Activated effector memory CD4-positive, alpha-beta T cell treated with Interleukin-2 at 50 U/mL for 16 hours (primary cell): ENCODE measurements at regions not wholly inside any gene's neighbourhood (a gene's known extent, or its start where the extent isn't known, plus 50 kb on each side); places are given as distances from the start of the nearest gene placed in this dataset.
"Not testable (repeated sequence)": the region's sequence is repeated elsewhere in the genome, so short reads cannot be mapped to it uniquely, and the experiment has no call there.

Experiments used
- DNase-seq: peaks from one replicate; pipeline ENCODE4 v3.0.0-alpha.2; 2020

- DNase-seq = peak; percentile 38
Measured at GRCh38 chr1:221478050-221478949, 263.6 kb downstream of the DUSP10 start.

GRCh38 chr1:221487781-221488524, 253.9 kb downstream of the DUSP10 start:
- no peak for DNase-seq

- DNase-seq = no peak
Measured at GRCh38 chr1:221488550-221488949, 253.3 kb downstream of the DUSP10 start.

GRCh38 chr1:221494670-221495069, 247.2 kb downstream of the DUSP10 start:
- DNase-seq = no peak

- DNase-seq = no peak
Measured at GRCh38 chr1:221497046-221497445, 244.8 kb downstream of the DUSP10 start.

GRCh38 chr1:221503268-221503667, 238.6 kb downstream of the DUSP10 start:
- DNase-seq = no peak

GRCh38 chr1:221509575-221510355, 232.1 kb downstream of the DUSP10 start:
- no peak for DNase-seq

GRCh38 chr1:221510793-221511503, 230.9 kb downstream of the DUSP10 start:
- no peak for DNase-seq

GRCh38 chr1:221511797-221512196, 230.1 kb downstream of the DUSP10 start:
- DNase-seq = no peak

GRCh38 chr1:221514806-221515205, 227.1 kb downstream of the DUSP10 start:
- no peak for DNase-seq

- no peak for DNase-seq
Measured at GRCh38 chr1:221515496-221515895, 226.4 kb downstream of the DUSP10 start.

GRCh38 chr1:221517961-221518360, 223.9 kb downstream of the DUSP10 start:
- no peak for DNase-seq

- DNase-seq = no peak
Measured at GRCh38 chr1:221520250-221520649, 221.6 kb downstream of the DUSP10 start.

- DNase-seq = no peak
Measured at GRCh38 chr1:221521686-221522085, 220.2 kb downstream of the DUSP10 start.

- DNase-seq = no peak
Measured at GRCh38 chr1:221522529-221522940, 219.4 kb downstream of the DUSP10 start.

- no peak for DNase-seq
Measured at GRCh38 chr1:221525749-221526148, 216.1 kb downstream of the DUSP10 start.

GRCh38 chr1:221527302-221527701, 214.6 kb downstream of the DUSP10 start:
- no peak for DNase-seq

GRCh38 chr1:221527886-221528624, 213.8 kb downstream of the DUSP10 start:
- DNase-seq = no peak

- DNase-seq = not testable (repeated sequence)
Measured at GRCh38 chr1:221530159-221530558, 211.7 kb downstream of the DUSP10 start.

GRCh38 chr1:221530791-221531190, 211.1 kb downstream of the DUSP10 start:
- no peak for DNase-seq

GRCh38 chr1:221532071-221532773, 209.7 kb downstream of the DUSP10 start:
- no peak for DNase-seq
